ENCODE measurements at regions not wholly inside any gene's neighbourhood (a gene's known extent, or its start where the extent isn't known, plus 50 kb on each side); places are given as distances from the start of the nearest gene placed in this dataset.

DNA sequence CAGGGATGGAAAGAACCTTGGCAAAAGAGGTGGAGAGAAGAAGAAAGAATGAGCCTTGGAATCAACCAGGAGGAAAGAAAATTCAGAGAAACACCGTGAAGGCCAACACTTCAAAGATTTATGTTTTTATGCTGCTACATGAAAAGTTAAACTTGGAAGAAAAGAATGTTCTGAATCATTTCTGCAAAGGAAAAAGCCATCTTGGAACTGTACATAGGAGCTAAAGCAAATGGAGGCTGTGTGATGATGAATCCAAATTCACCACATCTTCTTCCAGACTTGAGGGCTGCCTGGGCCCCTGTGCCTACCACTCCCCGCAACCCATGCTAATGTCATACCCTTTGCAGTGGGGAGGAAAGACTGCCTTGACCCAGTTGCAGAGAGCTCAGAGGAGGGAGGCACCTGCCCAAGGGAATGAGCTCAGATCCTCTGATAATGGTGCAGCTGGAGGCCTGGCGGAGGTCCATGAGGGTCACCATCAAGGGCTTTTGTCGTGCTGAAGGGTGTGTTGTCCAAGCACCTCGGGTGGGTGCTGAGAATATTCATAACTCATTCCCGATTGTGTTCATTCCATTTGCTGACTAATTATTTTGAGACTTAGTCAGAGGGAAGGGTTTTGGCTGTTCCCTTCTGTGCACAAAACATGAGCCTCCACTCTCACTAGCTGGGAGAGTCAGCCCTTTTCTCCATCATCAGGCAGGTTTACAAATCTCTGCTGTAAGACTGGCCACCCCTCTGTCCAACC is 245.8 kb upstream of the JAG1 start:
- DNase-seq (ENCODE audit: extremely low read depth, low read depth), result no peak

DNA sequence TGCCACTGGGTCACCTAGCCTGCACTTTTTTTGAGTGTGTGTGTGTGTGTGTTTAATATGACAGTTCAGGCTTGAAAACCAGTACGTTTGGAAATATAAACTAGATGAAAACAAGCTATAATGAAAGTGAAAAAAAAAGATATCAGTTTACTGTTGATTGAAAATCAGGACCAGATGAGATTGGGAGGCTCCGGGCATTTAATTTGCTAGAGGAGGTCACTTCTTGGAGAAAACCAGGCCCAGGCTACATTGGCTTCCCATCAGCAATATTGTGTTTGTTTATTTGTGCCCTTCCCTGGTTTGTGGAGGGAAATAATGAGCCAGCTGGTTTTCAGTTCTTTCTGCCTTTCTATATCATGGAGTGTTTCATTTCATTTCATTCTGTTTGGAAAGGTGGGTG is 246.6 kb upstream of the JAG1 start:
- no peak for DNase-seq (ENCODE audit: extremely low read depth, low read depth)

DNA sequence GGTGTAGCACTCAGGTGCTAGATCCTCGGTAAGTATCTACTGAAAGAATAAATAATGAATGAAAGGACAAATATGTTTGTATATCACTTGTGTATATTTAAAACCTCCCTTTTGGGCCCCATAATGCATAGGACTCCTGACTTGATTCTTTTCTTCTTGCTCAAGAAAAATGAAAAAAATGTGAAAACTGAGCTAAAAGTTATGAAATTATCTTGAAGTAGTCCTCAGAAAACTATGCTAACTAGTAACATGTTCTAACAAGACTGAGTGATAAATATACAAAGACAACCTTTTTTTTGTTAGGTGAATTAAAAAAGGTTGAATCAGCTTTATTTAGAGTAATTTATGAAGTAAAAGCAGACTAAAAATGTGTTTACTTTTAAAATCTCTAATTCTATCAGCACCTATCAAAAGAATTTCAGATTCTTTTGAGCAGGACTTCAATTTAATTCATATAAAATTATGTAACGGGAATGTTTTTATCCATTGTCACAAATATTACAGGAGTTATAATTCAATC is 247.8 kb upstream of the JAG1 start:
- no peak for DNase-seq (ENCODE audit: extremely low read depth, low read depth)

DNA sequence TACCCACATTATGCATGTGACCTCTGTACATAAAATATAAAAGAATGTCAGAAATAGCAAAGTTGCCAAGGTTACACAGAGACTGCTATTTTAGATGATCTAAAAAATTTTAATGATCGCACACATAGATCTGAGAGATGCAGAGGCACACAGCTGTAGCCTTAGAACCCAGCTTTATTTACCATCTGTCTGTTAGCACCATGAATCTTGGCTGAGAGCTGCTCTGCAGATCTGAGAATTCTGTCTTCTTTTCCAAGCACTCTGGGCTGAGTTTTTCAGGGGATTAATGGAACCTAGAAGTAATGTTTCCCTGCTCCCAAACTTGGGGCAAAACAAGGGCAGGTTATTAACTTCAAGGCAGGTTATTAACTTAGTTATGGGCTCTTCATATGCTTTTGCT is 248.7 kb upstream of the JAG1 start:
- DNase-seq (ENCODE audit: extremely low read depth, low read depth), result no peak

DNA sequence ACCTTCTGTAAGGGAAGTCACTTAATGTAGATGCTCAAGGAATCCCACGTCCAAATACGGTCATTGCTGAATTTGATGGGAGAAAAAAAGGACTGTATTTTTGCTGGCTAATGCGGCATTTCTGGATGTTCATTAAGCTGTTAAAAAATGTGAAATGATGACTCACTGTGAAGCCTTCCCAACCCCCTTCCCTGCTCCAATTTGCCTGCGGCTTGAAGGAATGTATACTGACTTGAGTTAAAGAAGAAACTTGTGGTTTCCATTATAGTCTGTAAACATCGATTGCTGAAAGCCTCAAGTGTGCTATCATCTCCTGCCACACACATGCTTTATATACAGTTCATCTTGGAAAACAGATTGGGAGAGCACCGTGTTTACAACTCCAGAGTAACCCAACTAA is 249.1 kb upstream of the JAG1 start:
- DNase-seq (ENCODE audit: extremely low read depth, low read depth), result no peak

DNA sequence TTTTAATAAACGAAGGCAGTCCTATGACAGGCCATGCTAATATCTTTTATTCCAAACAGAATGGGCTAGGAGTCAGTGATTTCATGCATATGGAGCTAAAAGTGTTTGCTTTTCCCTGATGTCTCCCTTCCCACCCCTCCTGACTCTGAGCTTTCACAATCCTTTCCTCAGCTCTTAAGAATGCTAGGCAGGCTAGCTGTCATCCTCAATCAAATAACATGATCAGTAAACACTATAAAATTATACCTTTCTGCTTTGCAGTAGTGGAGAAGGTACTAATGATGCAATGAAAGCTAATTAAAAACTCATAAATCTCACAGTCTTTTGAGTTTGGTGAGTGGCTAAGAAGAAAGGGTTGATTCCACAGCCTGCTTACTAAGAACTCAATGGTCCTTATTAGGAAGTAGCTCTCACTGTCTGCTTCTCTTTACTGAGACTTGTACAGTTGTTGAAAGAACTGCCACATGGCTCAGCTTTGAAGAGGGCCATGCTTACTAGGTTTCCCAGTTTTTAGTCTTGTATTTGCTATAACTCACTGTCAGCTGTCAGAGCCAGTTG is 250.9 kb upstream of the JAG1 start:
- no peak for DNase-seq (ENCODE audit: extremely low read depth, low read depth)

DNA sequence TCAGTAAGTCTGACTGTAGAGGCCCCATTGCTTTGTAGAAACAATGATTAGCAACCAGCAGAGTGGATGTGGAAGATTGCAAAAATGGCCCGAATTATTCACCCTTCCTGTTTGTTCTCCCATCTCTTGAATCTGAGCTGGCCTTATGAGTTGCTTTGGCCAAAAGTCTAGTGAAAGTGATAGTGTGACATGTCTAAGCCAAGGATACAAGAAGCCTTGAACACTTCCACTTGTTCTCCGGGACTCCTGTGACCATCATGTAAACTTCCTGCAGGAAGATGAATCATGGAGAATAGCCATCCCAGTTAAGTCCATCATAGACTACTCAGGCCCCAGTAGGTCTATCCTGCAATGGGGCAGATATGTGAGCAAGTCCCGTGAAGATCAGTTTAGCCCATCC is 252.0 kb upstream of the JAG1 start:
- DNase-seq (ENCODE audit: extremely low read depth, low read depth), result no peak

DNA sequence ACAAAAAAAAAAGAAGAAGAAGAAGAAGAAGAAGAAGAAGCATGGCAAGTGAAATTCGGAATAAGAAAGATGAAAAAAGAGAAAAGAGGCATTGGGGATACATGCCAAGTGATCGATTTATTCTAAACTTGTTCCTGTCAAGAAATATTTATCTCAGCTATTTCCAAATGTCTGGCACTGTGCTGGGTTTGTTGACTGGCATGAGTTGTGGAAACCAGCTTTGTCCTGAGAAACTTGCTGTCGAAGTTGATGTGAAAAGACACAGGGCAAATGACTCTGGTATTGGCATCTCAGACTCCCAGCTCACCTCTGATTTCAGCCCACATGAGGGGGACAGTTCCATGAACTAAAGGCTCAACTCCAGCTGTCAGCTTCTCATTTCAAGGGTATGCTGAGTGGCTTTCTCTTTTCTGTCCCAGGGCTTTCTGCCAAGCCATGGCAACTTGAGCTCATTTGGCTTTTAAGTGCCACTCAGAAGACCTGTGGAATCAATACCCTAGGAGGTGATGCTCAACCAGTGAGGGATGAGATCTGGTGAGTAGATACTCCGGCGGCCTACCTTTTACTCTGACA is 253.3 kb upstream of the JAG1 start:
- no peak for DNase-seq (ENCODE audit: extremely low read depth, low read depth)

DNA sequence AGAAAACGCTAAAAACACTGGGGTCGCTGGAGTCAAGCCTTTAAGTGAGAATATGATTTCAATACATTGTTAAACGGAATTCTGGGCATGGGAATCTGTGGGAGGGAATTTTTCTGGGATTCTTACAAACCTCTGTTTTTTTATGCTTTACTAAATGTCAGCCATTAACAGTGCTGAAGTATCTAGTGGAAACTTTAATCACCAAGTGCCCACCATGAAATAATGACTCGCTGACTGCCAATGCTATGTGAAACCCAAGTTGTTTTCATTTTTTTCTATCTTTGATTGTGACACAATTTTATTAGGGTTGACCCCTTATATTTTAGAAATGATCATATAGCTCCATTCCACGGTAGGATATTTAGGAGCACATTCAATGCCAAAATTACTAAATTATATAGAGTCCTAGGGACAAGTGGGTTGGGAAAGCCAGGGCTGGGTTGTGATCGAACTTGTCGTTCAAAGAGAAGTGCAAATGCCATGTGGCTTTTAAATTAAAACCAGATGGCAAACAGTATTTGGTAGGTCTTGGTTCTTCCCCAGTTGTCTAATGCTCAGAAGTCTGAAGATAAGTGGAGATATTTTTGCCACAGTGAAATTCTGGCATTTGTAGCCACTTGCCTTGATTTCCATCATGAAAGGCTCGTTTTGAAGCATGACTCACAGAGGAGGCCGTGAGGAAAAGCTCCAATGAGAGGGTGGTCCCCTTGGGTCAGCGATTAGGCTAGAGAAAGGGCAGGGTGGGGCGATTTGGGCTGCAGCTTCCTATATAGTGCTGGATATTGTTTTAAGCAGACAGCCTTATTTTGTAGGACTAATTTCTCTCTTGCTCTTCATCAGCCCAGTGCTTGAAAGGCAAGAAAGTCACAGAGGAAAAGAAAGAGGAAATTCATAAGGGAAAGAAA is 254.4 kb upstream of the JAG1 start:
- no peak for DNase-seq (ENCODE audit: extremely low read depth, low read depth)

DNA sequence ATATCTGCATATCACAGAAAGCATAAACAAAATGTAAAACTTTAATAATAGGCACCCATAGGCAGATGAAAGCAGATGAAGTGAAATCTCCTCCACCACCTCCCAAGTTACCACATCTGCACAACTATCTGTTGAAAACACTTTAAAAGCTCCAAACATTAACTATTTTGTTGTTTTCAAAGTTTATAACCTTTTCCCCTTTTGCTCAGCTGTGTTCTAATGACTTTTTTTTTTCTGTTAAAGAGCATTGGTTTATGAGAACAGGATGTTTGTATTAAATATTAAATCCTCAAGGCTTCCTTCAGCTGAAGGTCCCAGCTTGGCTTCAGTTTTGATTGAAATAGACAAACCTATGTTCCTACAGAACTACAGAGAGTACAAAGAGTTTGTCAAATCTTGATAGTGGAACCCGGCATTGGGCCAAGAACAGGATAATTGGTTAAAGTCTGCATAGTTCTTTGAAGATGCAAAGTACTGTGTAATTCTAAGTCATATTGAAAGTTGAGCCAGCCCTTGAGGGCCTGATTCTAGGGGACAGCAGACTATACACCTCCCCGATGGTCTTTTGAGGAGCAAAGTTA is 255.1 kb upstream of the JAG1 start:
- no peak for DNase-seq (ENCODE audit: extremely low read depth, low read depth)

DNA sequence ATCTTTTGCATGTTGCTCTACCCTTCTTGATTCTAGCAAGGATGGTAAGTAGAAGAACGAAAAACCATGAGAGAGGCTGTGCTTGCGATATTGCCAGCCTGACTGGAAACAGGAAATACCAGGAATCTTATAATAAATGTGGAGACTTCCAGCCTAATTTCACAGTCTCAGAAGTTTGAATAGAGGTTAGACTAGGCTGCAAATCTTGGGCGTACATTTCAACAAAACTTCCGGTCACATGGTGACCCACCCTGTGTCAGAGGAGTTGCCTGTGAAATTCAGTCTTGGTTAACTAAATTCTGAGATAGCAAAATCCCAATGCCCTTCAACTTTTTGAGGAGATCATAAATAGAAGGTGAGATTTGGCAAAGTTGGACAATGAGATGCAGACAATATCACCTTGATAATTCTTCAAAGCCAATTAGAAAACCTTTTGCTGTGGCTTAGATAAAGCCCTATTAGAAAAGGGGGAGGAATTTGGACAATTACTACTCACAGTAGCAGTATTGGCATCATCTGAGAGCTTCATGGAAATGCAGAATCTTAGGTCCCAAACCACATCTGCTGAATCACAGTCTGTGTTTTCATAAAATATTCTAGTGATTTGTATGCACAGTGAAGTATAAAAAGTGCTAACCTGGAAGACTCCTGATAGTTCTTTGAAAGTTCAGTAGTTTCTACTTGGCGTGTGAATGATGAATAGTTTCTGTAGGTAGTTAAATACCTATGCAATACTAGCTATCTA is 262.0 kb upstream of the JAG1 start:
- DNase-seq (ENCODE audit: extremely low read depth, low read depth), result no peak

DNA sequence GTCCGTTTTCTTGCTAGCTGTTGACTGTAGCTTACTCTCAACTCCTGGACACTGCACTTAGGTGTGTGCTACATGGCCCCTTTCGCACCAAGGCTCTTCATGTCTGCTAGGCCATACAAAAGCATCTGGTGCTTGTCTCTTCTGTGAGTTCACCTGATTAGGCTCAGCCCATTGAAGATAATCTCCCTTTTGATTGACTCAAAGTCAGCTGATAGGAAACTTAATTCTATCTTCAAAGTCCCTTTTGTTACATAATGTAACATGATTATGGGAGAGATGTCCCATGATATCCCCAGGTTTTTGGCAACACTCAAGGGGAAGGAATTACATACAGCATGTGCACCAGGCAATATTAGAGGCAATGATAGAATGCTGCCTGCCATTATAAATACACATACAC is 263.0 kb upstream of the JAG1 start:
- no peak for DNase-seq (ENCODE audit: extremely low read depth, low read depth)

DNA sequence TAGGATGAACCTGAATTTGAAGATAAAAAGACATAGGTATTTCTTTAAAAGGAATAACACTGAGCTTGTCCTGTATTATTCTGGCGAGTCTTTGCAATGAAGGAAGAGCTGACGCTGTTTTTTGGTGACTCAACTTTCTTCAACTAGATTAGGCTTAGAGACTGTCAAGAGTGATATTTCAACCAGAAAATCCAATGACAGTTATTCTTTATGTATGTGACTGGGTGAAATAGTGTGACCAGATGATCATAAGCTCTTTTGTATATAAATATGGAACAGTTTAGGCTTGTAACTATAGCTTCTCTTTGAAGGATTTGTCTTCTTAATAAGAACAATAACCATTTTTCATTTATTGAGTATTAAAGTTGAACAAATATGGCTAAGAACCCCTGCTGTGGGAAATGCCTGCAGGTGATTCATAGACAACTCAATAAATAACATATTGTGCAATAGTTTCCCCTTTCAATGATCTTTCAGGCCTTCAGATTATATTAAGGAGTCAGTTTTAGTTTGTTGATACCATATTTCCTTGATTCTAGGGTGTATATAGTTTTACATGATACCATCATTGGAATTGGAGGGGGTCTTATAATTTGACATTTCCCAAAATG is 265.6 kb upstream of the JAG1 start:
- no peak for DNase-seq (ENCODE audit: extremely low read depth, low read depth)

DNA sequence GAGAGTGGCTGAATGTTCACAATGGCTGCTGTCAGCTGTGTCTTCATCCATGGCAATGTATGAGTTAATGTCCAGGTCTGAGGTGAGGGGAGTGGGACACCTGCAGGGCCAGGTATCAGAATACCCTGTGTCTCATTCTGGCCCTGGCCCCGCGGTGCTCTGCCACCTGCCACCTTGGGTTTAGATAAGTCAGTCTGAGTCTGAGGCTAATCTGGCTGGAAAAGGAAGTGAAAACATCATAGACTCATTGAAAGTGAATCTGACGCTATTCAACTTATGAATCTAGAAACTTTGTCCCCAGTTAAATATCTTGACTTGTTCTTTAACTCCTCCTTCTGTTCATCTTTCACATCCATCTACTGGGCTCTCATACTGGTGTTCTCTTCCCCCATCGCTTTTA is 267.1 kb upstream of the JAG1 start:
- DNase-seq (ENCODE audit: extremely low read depth, low read depth), result no peak

DNA sequence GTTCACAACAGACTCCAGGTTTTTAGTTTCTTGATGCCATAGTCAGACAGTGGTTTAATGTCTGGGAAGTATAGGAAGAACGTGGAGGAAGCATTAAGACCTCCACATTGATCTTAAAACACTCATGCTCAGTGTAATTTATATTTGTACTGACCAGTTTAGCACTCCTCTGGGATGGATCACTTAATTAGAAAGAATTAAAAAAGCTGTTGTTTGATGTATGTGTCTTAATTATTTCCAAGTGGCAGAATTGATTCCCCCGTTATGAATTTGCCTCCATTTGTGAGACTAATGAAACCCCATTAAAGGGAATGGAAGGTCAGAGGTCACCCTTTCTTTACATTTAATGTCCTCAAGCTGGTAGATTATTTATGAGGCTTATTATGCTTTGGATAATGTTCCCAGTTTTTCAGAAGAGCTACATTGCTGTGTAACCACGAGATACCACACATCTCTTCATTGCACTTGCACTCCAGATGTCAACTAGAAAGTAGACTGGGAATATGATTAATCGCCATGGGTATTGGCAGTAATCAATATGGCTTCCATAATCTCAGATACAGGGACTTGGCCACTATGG is 270.0 kb upstream of the JAG1 start:
- DNase-seq (ENCODE audit: extremely low read depth, low read depth), result no peak

DNA sequence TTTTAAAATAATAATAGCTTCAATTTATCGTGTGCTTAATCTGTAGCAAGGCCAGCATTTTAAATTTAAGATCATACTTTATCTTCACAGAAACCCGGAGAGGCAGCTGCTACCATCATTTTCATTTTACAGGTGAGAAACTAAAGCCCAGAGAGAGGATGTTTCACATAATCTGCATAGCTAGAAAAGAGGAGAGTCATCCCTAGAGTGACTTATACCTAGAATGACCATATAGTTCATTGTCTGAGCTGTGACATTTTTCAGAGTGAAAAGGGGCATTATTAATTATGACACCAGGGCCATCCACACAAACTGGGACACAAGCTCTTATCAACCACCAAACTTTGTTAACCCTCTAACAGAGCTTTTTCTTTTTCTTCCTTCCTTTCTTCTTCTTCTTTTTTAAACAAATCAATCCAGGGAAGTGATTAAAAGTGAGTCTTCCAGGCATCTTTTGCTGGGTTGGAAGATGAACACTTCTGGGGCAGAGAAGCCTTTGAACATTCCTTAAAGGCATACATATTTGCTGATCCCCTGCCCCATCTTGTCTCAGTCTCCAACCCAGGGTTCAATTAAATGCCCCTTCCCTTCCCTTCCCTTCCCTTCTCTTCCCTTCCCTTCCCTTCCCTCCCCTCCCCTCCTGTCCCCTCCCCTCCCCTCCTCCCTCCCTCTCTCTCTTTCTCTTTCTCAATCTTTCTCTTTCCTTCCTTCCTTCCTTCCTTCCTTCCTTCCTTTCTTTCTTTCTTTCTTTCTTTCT is 272.5 kb upstream of the JAG1 start:
- no peak for DNase-seq (ENCODE audit: extremely low read depth, low read depth)

DNA sequence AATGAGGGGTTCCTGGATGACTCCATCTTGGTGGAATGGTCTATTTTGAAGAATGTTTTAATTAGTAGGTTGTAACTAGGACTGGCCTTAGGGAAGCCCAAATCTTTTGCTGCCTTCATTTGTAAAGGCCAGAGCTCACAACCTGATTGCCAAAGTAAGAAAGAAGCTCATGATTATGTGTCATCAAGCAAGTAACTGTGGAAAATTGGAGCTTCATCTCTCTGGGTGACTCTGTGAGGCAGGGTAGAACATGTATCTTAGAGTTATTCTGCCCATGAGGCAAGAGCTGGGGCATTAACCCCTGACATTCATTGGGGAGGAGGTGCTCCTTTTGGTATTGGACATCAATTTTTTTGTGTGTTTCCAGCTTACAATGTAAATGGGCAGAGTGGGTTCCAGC is 273.9 kb upstream of the JAG1 start:
- DNase-seq (ENCODE audit: extremely low read depth, low read depth), result no peak

DNA sequence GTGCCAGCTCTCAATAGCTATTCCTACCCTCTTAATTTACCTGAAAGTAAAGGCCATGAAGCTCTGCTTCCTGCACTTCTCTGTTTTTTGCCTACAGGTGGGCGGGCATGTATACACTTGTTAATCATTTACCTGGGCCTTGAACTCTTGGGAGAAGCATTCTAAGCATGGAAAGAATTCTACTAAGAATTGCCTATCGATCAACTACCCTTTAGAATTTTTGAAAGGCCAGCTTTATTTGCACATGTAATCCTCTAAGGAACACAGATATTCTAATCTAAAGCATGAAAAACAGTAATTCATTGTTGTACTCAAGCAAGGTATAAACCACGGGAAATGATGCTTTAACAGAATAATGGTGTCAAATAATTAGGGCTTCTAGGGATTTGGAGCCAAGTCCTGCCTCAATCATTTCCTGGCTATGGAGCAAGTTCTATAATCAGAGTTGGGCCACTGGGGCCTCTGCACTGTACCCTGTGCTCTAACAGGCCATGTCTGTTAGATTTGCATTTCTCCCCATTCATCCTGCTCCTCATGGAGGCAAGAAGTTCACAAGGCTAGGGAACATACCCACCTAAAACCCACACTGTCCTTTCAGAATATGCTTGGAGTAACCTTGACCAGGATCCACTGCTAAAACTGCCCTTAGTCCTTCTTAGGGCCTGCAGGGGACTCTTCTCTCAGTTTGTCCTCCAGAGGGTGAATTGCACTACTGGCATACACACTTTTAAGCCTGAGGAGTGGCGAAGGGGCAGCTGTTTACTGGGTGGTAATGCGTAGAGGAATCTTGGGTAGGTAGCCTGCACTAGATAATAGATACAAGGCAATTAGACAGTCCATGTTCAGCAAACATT is 276.4 kb upstream of the JAG1 start:
- DNase-seq (ENCODE audit: extremely low read depth, low read depth), result no peak

All from NCI-H460 (cell line).